HPDE6-E6E7 (cell line): ENCODE measurements at regions not wholly inside any gene's neighbourhood (a gene's known extent, or its start where the extent isn't known, plus 50 kb on each side); places are given as distances from the start of the nearest gene placed in this dataset.
"Not testable (repeated sequence)": the region's sequence is repeated elsewhere in the genome, so short reads cannot be mapped to it uniquely, and the experiment has no call there.

ENCODE experiments used
- DNase-seq: peaks from one replicate; pipeline ENCODE4 v3.0.0; 2011; ENCODE audit warnings: missing footprints; ENCODE audit errors: extremely low spot score

GRCh38 chr1:65062339-65062738 is 85.7 kb upstream of the AK4 start:
- DNase-seq, result no peak

- DNase-seq, result no peak
Observed at GRCh38 chr1:65063025-65063424, 85.0 kb upstream of the AK4 start.

- no peak for DNase-seq
Observed at GRCh38 chr1:65064981-65065380, 83.0 kb upstream of the AK4 start.

GRCh38 chr1:65065524-65066418 is 82.2 kb upstream of the AK4 start:
- DNase-seq, result no peak

GRCh38 chr1:65066419-65066765 is 81.6 kb upstream of the AK4 start:
- no peak for DNase-seq

GRCh38 chr1:65066766-65067490 is 81.1 kb upstream of the AK4 start:
- peak; percentile 49 for DNase-seq

- peak; percentile 19 for DNase-seq
Observed at GRCh38 chr1:65067491-65068201, 80.4 kb upstream of the AK4 start.

- peak; percentile 19 for DNase-seq
Observed at GRCh38 chr1:65068202-65069010, 79.6 kb upstream of the AK4 start.

- no peak for DNase-seq
Observed at GRCh38 chr1:65069011-65069565, 78.9 kb upstream of the AK4 start.

GRCh38 chr1:65072845-65073244 is 75.2 kb upstream of the AK4 start:
- no peak for DNase-seq

GRCh38 chr1:65075123-65075976 is 72.7 kb upstream of the AK4 start:
- peak; percentile 49 for DNase-seq

- DNase-seq, result no peak
Observed at GRCh38 chr1:65077369-65077768, 70.6 kb upstream of the AK4 start.

- DNase-seq, result no peak
Observed at GRCh38 chr1:65079941-65080340, 68.1 kb upstream of the AK4 start.

- no peak for DNase-seq
Observed at GRCh38 chr1:65082346-65083040, 65.5 kb upstream of the AK4 start.

GRCh38 chr1:65083263-65083896 is 64.6 kb upstream of the AK4 start:
- no peak for DNase-seq

- no peak for DNase-seq
Observed at GRCh38 chr1:65084066-65084465, 63.9 kb upstream of the AK4 start.

GRCh38 chr1:65087519-65087918 is 60.5 kb upstream of the AK4 start:
- not testable (repeated sequence) for DNase-seq

GRCh38 chr1:65090406-65090805 is 57.6 kb upstream of the AK4 start:
- DNase-seq, result no peak

GRCh38 chr1:65092691-65093090 is 55.3 kb upstream of the AK4 start:
- DNase-seq, result no peak
